GM11168 (cell line): ENCODE measurements at regions not wholly inside any gene's neighbourhood (a gene's known extent, or its start where the extent isn't known, plus 50 kb on each side); places are given as distances from the start of the nearest gene placed in this dataset.

Source experiments
- in situ Hi-C: fragments of 300-500 bp; cut with MboI; formaldehyde crosslinking; loops from one replicate; pipeline ENCODE4 v1.12.0; 2022; ENCODE audit warnings: low sequenced_read_pairs; ENCODE audit not compliant: unreplicated experiment

GRCh38 chr6:11926594-11927407 lies 85.3 kb upstream of the HIVEP1 start:
- in situ Hi-C loops = no loop called here

- in situ Hi-C loops = no loop called here
Observed at GRCh38 chr6:11925805-11926204, 86.3 kb upstream of the HIVEP1 start.

- in situ Hi-C loops = no loop called here
Observed at GRCh38 chr6:11923621-11924020, 88.5 kb upstream of the HIVEP1 start.

- in situ Hi-C loops = no loop called here
Observed at GRCh38 chr6:11922901-11923300, 89.2 kb upstream of the HIVEP1 start.

GRCh38 chr6:11921751-11922150 lies 90.4 kb upstream of the HIVEP1 start:
- in situ Hi-C loops = no loop called here

GRCh38 chr6:11921017-11921438 lies 91.1 kb upstream of the HIVEP1 start:
- in situ Hi-C loops = no loop called here

- in situ Hi-C loops = no loop called here
Observed at GRCh38 chr6:11920566-11920965, 91.5 kb upstream of the HIVEP1 start.

GRCh38 chr6:11919771-11920440 lies 92.2 kb upstream of the HIVEP1 start:
- in situ Hi-C loops = no loop called here

GRCh38 chr6:11918739-11919605 lies 93.1 kb upstream of the HIVEP1 start:
- in situ Hi-C loops = no loop called here

- in situ Hi-C loops = no loop called here
Observed at GRCh38 chr6:11917951-11918738, 94.0 kb upstream of the HIVEP1 start.

- in situ Hi-C loops = no loop called here
Observed at GRCh38 chr6:11912420-11912819, 99.7 kb upstream of the HIVEP1 start.

GRCh38 chr6:11911538-11911937 lies 100.6 kb upstream of the HIVEP1 start:
- in situ Hi-C loops = no loop called here

GRCh38 chr6:11909696-11910132 lies 102.4 kb upstream of the HIVEP1 start:
- in situ Hi-C loops = no loop called here

GRCh38 chr6:11908436-11909105 lies 103.5 kb upstream of the HIVEP1 start:
- in situ Hi-C loops = no loop called here

- in situ Hi-C loops = no loop called here
Observed at GRCh38 chr6:11903645-11904044, 108.5 kb upstream of the HIVEP1 start.

- in situ Hi-C loops = no loop called here
Observed at GRCh38 chr6:11902527-11902926, 109.6 kb upstream of the HIVEP1 start.

GRCh38 chr6:11900662-11901598 lies 111.2 kb upstream of the HIVEP1 start:
- in situ Hi-C loops = no loop called here

GRCh38 chr6:11899645-11900044 lies 112.5 kb upstream of the HIVEP1 start:
- in situ Hi-C loops = no loop called here
